Lower lobe of right lung (tissue), 2 donors: ENCODE measurements at regions not wholly inside any gene's neighbourhood (a gene's known extent, or its start where the extent isn't known, plus 50 kb on each side); places are given as distances from the start of the nearest gene placed in this dataset.
"Not testable (repeated sequence)": the region's sequence is repeated elsewhere in the genome, so short reads cannot be mapped to it uniquely, and the experiment has no call there.

ENCODE experiments used
- ATAC-seq, 2 donors: fragments of 200-7000 bp; cut with Tn5 transposase; one replicate each; pipeline ENCODE4 v1.9.1; 2020 to 2022; ENCODE audit warnings: mild to moderate bottlenecking in 2 of 2, moderate library complexity in 2 of 2
- DNase-seq: peaks from one replicate; pipeline ENCODE4 v3.0.0-alpha.2; 2020
- H3K27ac ChIP-seq: fragments of 200-600 bp; one replicate; pipeline ENCODE4 v1.8.0; 2022
- H3K27me3 ChIP-seq: fragments of 200-600 bp; one replicate; pipeline ENCODE4 v1.8.0; 2022; ENCODE audit warnings: low read depth
- H3K36me3 ChIP-seq: fragments of 200-600 bp; one replicate; pipeline ENCODE4 v1.8.0; 2022; ENCODE audit warnings: mild to moderate bottlenecking
- H3K4me1 ChIP-seq: fragments of 200-600 bp; one replicate; pipeline ENCODE4 v1.8.0; 2022
- H3K4me3 ChIP-seq: fragments of 200-600 bp; one replicate; pipeline ENCODE4 v1.8.0; 2022; ENCODE audit warnings: mild to moderate bottlenecking
- H3K9me3 ChIP-seq: fragments of 200-600 bp; one replicate; pipeline ENCODE4 v1.8.0; 2022
- intact Hi-C: fragments of 100-400 bp; cut with DNase I; formaldehyde crosslinking; loops from one replicate; pipeline ENCODE4 v1.11.0; 2022
- TF ChIP-seq, protein P1 (sequence below): fragments of 200-600 bp; IDR thresholded peaks from one replicate; pipeline ENCODE4 v1.8.0; 2022; ENCODE audit warnings: antibody characterized with exemption, mild to moderate bottlenecking
- donor health status: DM: no; HTN: yes; CAD: no; lungs with severe emphysema.

DNA sequence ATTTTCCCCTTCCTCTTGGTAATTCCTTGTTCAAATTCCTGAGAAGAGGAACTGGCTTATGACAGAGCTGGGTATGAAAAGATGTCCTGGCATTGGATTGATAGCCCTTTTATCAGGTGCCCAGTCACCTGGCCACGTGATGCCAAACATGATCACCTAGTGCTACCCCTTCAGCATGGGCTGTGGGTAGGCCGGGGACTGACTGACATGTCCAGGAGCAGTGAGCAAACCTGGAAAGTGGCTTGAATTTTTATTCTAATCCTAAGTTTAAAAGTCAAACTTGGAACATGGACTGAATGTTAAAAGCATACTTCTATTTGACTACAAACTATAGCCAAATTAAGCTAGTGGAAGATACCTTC, 99.7 kb upstream of the CXCL13 start:
- H3K9me3 ChIP-seq = no peaks in the 10 kb centered on the region
- TF ChIP-seq, protein P1, sequence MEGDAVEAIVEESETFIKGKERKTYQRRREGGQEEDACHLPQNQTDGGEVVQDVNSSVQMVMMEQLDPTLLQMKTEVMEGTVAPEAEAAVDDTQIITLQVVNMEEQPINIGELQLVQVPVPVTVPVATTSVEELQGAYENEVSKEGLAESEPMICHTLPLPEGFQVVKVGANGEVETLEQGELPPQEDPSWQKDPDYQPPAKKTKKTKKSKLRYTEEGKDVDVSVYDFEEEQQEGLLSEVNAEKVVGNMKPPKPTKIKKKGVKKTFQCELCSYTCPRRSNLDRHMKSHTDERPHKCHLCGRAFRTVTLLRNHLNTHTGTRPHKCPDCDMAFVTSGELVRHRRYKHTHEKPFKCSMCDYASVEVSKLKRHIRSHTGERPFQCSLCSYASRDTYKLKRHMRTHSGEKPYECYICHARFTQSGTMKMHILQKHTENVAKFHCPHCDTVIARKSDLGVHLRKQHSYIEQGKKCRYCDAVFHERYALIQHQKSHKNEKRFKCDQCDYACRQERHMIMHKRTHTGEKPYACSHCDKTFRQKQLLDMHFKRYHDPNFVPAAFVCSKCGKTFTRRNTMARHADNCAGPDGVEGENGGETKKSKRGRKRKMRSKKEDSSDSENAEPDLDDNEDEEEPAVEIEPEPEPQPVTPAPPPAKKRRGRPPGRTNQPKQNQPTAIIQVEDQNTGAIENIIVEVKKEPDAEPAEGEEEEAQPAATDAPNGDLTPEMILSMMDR = no peak
- H3K36me3 ChIP-seq = no peaks in the 10 kb centered on the region
- intact Hi-C loops = no loop called here
- no peaks in the 10 kb centered on the region for H3K27me3 ChIP-seq
- H3K4me3 ChIP-seq = no peak overlapping the region
- ATAC-seq = no peak
- DNase-seq = no peak
- H3K27ac ChIP-seq = no peak overlapping the region
- no peaks in the 10 kb centered on the region for H3K4me1 ChIP-seq

DNA sequence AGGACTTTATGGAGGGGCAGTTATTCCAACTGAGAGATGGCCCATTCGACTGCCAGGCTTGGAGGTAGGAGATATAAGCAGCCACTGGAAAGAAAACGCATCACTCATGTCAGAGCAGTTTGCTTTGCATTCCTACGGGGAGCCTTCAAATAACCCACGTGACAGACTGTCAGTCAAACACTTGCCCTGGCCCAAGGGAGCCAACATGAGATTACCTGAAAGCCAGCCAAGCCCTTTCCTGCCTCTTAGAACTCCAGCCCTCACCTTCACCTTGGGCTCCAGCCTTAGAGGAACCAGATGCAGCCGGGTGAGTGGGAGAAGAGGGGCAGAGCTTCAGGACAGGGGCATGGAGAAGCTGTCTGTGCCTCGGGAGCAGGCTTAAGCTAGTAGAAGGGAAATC, 95.3 kb upstream of the CXCL13 start:
- Histone ChIP-seq H3K9me3 (no peaks in the 10 kb centered on the region), H3K4me1 (no peaks in the 10 kb centered on the region), H3K27me3 (no peaks in the 10 kb centered on the region), H3K27ac (no peak overlapping the region), H3K36me3 (no peaks in the 10 kb centered on the region), H3K4me3 (no peak overlapping the region)
- DNase-seq (no peak), ATAC-seq (no peak)
- intact Hi-C loops = no loop called here
- TF ChIP-seq, protein P1 = no peak

DNA sequence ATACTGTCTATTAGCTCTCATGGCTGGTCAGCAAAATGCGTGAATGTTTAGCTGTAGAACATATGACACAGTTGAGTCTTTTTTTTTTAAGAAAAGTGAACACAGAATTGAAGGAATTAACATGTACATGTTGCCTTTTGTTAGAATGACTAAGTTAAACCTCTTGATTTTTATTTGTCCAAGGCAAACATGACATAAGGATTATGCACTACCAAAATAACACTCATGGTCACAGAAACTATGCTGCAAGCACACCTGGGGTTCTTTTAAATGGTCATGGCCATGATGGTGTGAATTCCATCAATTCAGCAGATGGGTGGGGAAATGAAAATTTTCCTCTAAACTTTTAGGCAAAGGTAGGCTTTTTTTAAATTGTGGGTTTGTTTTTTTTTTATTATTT, 80.1 kb upstream of the CXCL13 start:
- TF ChIP-seq, protein P1 = no peak
- intact Hi-C loops = no loop called here
- no peaks in the 10 kb centered on the region for H3K9me3 ChIP-seq
- H3K4me3 ChIP-seq = no peak overlapping the region
- no peaks in the 10 kb centered on the region for H3K4me1 ChIP-seq
- H3K36me3 ChIP-seq = no peaks in the 10 kb centered on the region
- H3K27me3 ChIP-seq = no peaks in the 10 kb centered on the region
- ATAC-seq = no peak
- no peak for DNase-seq
- no peak overlapping the region for H3K27ac ChIP-seq

DNA sequence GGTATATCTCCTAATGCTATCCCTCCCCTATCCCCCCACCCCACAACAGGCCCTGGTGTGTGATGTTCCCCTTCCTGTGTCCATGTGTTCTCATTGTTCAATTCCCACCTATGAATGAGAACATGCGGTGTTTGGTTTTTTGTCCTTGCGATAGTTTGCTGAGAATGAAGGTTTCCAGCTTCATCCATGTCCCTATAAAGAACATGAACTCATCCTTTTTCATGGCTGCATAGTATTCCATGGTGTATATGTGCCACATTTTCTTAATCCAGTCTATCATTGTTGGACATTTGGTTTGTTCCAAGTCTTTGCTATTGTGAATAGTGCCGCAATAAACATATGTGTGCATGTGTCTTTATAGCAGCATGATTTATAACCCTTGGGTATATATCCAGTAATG, 77.7 kb upstream of the CXCL13 start:
- intact Hi-C loops, ATAC-seq, H3K36me3 ChIP-seq, H3K27ac ChIP-seq, H3K27me3 ChIP-seq, DNase-seq, H3K4me1 ChIP-seq, H3K9me3 ChIP-seq, H3K4me3 ChIP-seq: not testable (repeated sequence)

DNA sequence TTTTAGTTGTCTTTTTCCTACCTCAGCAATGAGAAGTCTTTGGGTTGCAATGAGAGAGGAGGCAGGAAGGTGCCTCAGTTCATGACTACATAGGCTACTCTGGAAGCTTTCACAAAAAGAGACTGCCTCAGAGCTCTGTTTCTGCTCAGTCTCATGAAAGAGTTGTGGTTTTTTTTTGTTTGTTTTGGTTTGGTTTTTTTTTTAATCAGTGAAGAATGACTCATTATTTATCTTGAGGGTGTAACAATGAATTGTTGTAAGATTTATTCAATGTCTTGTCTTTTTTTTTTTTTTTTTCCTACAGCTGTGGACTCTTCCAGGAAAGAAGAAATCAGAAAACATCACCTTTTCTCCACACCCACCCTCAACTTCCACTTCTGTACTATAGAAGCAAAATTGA, 67.5 kb upstream of the CXCL13 start:
- ATAC-seq (peak; percentile 35 to 50), DNase-seq (no peak)
- Histone ChIP-seq H3K36me3 (no peaks in the 10 kb centered on the region), H3K9me3 (peaks cover 3% of the 10 kb centered on the region), H3K4me1 (no peaks in the 10 kb centered on the region), H3K4me3 (no peak overlapping the region), H3K27ac (no peak overlapping the region), H3K27me3 (no peaks in the 10 kb centered on the region)
- TF ChIP-seq, protein P1 = no peak
- intact Hi-C loops = no loop called here

DNA sequence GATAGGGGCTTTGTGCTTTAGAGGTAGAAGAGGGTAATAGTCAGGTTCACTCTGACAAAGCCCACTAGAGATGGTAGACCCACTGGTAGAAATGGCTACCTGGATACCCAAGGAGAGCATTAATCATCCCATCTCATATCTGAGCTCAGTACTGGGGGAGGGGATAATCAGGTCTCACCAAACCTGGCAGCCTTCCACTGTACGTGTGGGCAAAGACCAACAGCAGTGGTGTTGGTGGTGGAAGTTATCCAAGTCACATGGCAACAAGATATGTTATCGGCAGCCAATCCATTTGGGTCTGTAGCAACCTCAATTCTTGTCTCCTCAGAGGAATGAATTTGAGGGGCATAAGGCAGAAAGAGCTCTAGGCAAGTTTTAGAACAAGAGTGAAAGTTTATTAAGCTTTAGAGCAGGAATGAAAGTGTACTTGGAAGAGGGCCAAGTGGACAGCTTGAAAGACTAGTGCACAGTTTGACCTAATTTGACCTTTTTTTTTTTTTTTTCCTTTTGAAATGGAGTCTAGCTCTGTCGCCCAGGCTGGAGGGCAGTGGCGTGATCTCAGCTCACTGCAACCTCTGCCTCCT, 67.0 kb upstream of the CXCL13 start:
- DNase-seq = no peak
- intact Hi-C loops = no loop called here
- Histone ChIP-seq H3K4me1 (no peaks in the 10 kb centered on the region), H3K4me3 (no peak overlapping the region), H3K36me3 (no peaks in the 10 kb centered on the region), H3K27me3 (no peaks in the 10 kb centered on the region), H3K27ac (no peak overlapping the region), H3K9me3 (peaks cover 2% of the 10 kb centered on the region)
- TF ChIP-seq, protein P1 = no peak
- peak; percentile 43 to 52 for ATAC-seq
